Sciatic nerve (tissue), 2 donors: ENCODE measurements at regions not wholly inside any gene's neighbourhood (a gene's known extent, or its start where the extent isn't known, plus 50 kb on each side); places are given as distances from the start of the nearest gene placed in this dataset.
A peak's percentile ranks its signal among the peaks of the same experiment; 100 is the strongest.

Experiments used
- ATAC-seq: fragments of 200-7000 bp; cut with Tn5 transposase; one replicate; pipeline ENCODE4 v1.9.1; 2020; ENCODE audit warnings: mild to moderate bottlenecking, moderate library complexity
- DNase-seq: peaks from one replicate; pipeline ENCODE4 v3.0.0-alpha.2; 2020; ENCODE audit warnings: low spot score
- intact Hi-C: fragments of 100-400 bp; cut with DNase I; formaldehyde crosslinking; loops from one replicate; pipeline ENCODE4 v1.14.2; 2022
- donor health status: DM: no; HTN: no; CAD: no.
- donor health status: DM: no; HTN: no; CAD: no.

DNA sequence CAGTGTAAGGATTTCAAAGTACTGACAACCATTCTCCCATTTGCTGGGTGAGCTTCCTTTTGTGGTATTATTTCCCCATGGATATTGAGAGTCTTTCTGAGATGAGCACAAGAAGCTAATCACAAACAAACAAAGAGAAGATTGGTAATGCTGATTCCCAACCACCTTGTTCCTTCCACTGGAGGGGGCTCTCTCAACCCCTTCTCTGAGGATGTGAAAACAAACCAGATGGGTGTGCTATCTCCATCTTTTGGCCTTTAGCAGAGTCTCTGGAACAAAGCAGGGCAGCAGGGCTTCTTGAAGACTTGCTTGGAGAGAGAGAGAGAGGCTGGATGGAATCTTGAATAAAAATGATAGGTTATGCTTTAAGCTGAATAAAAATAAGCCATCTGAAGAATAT, 576.7 kb upstream of the ZNF462 start:
- ATAC-seq: peak; percentile 53
- intact Hi-C loops: no loop called here
- DNase-seq: no peak

DNA sequence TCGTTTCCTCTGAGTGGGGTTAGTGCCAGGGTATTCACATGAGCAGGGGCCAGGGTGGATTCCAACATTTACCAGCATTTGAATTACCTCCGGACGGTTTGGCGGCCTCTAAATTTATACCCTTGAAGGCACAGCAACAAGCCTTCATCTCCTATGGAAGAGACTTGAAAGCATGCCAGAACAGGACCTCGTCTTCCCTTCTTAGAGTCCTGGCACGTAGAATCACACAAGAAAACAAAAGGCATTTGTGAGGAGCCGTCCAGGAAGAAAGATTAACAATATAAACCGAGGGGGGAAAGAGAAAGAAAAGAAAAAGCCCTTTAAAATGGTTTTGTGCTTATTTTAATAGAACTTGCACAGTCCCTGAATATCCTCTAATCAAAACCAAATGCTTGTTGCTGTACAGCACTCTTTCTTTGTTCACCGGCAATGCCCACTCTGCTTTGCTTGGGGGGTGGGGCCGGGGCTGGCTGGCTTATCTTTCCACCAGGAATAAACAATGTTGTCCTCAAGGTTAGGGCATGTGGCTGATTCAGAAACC, 575.8 kb upstream of the ZNF462 start:
- DNase-seq (no peak), ATAC-seq (peak; percentile 74)
- intact Hi-C loops: no loop called here

DNA sequence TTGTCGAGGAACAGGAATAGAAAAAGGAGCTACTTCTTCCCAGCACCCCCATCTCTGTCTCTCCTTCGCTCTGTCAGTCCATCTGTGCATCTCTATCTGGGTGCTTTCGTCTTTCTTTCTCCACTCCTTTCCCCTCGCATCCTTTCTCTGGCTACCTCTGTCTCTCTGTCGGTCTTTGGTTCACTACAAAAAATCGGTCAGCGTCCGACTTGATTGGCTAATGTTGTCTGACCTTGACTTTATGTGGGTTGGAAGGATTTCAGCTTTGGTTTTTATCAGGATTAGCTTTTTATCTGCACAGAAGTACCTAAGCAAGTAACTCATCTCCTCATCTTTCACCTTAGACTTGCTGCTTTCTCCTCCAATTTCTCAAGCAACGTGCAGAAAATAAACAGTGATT, 575.2 kb upstream of the ZNF462 start:
- intact Hi-C loops: no loop called here
- ATAC-seq: peak; percentile 34
- no peak for DNase-seq

DNA sequence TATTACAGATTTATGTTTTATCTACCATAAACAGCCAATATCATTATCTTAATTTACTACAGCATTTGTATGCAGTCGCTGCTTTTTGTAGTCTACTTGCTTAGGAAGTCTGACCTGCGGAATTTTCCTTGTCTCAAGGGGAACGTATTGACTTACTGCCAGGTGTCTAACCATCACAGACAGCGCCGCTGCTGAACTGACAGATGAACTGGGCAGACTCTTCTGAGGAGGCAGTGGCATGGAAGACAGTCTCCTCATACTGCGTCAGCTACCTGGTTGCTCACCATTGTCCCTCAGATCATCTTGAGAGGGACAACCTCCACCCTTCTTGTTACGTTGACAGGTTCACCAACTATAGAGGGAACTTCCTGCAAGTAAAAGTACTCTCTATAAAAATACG, 574.3 kb upstream of the ZNF462 start:
- DNase-seq (no peak), ATAC-seq (no peak)
- intact Hi-C loops: no loop called here

DNA sequence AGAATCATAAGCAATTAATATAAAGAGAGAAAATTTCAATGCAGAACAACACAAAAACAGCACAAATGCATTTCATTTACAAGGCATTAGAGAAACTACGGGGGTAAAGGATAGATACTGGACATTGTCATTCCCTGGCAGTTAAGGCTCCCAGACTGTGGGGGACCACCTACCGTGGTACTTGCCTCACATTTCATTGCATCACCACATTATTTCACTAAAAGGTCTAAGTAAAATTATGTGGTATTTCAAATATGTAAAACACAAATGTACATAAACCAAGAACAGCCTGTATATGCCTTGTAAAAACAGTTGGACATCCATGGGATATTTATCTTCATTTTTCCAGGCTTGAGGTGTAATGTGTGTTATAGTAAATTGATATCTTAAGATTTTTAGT, 571.2 kb upstream of the ZNF462 start:
- intact Hi-C loops: no loop called here
- ATAC-seq (no peak), DNase-seq (no peak)

DNA sequence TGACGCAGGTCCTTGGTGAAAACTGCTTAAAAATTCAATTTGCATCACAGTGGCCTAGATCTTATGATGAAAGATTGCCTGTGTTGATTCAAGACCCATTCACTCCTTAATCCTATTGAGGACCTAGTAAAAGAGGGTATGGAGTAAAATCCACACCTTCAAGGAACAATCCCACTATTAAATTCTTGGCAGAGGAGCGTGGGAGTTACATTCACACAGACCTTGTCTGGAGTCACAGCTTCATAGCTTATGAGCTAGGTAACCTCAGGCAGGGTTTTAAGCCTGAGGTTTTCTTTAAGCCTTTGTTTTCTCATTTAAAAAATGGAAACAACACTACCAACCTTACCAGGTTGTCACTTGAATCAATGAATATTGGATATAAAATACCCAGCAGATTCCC, 566.5 kb upstream of the ZNF462 start:
- DNase-seq: no peak
- intact Hi-C loops: no loop called here
- ATAC-seq: no peak

DNA sequence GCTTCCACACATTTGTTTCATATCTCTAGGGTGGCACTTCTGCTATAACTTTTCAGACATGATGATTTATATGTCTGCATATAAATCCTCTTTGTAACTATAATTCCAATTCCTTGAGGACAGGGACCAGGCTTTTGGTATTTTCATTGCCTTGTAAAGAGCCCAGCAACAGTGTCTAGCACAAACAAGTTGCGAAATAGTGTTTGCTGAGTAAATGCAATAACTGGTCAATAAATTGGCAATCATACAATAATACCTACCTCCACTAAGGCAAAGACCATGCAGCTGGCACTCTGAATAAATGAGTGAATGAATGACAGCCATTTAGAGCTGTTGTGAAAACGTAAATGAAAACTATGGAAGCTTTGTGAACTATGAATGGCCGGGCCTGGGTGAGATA, 564.0 kb upstream of the ZNF462 start:
- intact Hi-C loops: no loop called here
- DNase-seq (no peak), ATAC-seq (no peak)

DNA sequence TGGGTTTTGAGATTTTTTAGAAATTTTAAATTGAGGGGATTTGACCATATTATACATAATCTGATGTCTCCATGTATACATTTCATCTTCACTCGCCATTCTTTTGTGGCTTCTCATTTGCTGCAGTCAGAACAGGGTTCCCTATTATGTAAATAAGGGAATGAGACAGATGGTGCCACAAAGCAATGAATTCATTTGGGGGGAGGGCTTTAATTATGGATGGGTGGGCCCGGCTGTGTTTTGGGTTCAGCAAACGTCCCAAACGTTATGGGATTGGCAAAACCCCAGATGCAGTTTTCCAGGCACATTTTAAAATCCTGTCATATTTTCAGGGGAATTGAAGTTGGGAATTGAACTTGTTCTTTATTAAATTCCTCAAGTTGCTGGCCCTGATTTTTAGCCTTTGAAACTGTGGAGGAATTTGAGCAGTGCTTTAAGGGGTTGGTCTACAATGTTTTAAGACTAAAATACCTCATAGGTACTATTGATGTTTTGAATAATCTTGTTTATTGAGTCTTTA, 558.5 kb upstream of the ZNF462 start:
- no peak for ATAC-seq
- DNase-seq: no peak
- intact Hi-C loops: no loop called here

DNA sequence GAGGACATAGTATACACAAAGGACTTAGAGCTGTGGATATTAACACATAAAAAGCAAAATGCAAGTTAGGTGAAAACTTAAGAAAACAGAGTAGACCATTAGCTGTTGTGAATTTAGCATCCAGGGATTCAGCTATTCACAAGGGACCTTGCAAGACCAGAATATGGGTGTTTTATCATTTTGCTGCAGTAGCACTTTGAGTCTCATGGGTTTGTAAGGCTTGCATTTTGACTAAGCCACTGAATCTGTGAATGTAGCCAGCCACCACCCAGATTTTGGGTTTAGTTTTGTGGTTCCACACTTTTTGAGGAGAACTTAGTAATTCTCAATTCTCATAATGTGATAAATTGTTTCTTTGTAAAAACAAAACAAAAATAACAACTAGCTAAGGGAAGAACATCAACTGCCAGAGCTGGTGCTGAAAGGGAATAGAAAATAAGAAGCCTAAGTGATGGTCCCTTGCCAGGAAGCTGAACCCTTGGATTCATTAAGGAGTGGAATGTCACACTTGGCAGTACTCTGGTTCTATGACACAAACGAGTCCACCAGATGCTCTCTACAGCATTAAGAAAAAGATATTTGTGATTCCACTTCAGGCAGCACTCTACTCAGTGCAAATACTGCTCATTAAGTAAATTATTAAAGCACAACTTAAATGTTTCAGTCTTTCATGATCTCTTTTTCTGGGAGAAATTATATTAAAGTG, 557.4 kb upstream of the ZNF462 start:
- peak; percentile 82 for ATAC-seq
- intact Hi-C loops: no loop called here
- no peak for DNase-seq

DNA sequence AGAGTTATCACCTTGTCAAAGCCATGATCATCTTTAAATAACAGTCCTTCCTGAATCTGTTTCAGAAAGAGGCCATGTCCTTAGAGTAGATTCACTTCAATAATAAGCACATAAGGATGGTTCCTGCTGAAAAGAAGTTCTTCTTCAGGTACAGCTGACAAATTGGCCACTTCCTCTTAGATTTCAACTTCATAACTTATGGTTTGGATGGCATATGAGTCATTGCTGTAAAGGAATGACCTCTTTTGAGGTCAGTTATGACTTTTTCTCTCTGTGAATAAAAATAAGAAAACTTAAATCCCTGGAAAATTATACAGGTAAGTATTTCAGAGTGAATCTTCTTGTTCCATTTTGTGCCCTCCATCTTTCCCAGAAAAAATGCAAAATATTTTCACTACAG, 555.3 kb upstream of the ZNF462 start:
- ATAC-seq (no peak), DNase-seq (no peak)
- intact Hi-C loops: no loop called here

DNA sequence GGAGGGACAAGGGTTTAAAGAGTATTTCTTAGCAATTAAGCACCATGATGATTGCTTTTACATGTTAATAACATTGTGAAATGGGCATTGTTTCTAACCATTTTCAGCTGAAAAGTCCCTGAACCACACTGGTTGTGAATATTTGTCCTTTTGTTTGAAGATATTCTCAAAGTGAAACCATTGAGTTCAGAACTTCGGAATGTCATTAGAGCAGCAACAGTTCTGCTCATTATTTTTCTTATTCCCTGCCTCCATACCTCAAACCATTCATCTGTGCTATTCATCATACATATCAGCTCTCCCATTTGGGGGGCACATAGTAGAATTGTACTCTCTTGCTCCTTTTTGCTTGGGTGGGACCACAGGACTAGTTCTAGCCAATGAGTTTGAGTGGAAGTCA, 553.0 kb upstream of the ZNF462 start:
- DNase-seq (no peak), ATAC-seq (no peak)
- intact Hi-C loops: no loop called here

DNA sequence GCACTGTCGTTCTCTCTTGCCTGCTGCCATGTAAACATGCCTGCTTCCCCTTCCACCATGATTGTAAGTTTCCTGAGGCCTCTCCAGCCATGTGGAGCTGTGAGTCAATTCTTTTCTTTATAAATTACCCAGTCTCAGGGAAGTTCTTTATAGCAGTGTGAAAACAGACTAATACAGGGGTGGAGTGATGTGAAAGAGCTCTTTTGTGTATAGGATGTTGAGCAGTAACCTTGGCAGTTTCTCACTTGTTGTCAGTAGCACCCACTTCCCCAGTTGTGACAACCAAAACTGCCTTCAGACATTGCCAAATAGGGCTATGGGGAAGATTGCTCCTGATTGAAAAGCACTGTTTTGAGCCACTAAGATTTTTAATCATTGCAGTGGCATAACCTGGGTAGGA, 552.2 kb upstream of the ZNF462 start:
- no peak for ATAC-seq
- intact Hi-C loops: no loop called here
- DNase-seq: no peak

DNA sequence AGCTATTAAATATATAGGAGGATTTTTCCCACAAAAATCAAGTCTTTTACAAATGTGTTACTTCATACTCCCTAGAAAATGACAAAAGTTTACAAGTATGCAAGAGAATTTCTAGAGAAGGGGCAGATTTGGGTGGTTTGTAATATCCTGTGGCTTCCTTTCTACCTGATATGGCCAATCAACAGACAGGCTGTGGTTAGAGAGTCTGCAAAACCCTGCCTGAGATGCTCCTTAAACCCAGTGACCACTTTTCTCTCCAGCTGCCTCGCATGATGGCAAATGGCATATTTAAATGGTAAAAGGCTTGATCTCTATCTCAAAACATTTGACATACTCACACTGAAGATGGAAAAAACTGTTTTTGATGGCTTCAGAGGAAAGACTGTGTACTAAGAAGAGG, 550.1 kb upstream of the ZNF462 start:
- intact Hi-C loops: no loop called here
- DNase-seq (no peak), ATAC-seq (no peak)

DNA sequence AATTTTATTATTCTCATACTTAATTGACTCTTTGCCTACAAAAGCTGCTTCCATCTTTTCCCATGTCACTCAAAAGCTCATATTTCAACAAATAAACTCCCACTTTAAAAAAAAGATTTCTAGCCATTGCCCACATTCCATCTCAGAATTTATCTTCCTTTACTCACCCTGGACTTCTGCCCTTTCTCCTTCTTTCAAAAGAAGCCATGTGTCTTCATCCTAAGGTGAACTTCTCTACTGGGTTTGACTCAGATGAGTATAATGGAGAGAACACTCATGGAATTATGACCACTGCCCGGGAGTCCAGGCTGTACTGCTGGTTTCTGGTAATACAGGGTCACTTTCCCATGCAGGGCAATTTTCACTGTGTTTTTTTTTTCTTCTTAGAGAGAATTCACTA, 548.5 kb upstream of the ZNF462 start:
- intact Hi-C loops: no loop called here
- no peak for ATAC-seq
- DNase-seq: no peak

DNA sequence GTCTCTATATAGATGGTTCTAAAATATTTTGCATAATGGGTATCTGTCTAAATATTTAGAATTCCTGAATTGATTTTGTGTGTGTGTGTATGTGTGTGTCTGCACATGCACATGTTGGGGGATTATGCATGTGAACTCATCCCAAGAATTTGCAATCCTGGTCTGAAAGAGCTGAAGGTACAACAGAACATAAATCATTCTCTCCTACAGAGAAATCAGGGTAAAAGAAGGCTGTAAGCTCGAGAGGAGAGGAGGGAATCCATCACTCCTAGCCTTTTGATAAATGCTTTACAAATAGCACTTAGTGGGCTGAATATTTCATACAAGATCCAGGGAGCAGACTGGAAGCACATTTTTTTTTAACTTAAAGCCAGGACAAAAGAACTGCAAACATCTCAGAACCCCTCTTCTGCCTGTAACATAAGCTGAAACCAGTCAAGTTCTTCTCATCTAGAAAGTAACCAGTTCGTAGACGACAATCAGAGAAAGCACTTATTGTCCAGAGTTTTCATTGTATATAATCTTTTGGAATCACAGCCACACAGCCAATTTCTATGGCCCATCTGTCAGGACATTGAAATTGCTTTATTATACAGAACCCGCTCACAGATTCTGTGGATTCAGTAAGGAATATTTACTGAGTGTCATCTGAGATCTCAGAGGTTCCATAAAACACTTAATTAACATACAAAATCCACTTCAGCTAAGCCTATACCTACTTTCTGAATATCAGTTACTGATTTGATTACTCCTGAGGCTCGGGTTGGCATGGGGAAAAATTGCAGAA, 541.4 kb upstream of the ZNF462 start:
- no peak for ATAC-seq
- DNase-seq: no peak
- intact Hi-C loops: no loop called here

DNA sequence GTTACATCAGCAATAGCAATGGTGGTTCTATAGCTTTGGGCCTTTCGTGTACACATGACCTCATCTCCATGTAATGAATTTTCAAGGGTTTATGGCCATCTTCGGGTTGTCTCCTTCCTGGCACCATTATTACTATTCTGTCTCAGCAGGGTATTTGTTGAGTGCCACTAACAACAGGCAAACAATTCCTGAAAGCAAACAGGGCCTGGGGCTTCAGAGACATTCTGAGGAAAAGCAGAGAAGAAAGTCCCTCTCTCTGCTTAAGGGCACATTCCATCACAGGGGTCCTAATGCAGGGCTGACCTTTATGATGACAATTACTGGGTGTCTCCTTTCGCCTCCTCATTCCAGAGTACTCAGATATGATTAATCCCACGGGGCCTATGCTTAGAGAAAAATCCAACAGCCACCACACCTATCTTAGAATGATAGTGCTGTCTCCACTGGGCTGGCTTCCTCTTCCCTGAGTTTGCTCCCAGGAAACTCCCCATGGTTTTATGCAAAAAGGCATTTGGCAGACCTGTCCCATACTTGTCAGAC, 540.2 kb upstream of the ZNF462 start:
- DNase-seq (no peak), ATAC-seq (no peak)
- intact Hi-C loops: no loop called here

DNA sequence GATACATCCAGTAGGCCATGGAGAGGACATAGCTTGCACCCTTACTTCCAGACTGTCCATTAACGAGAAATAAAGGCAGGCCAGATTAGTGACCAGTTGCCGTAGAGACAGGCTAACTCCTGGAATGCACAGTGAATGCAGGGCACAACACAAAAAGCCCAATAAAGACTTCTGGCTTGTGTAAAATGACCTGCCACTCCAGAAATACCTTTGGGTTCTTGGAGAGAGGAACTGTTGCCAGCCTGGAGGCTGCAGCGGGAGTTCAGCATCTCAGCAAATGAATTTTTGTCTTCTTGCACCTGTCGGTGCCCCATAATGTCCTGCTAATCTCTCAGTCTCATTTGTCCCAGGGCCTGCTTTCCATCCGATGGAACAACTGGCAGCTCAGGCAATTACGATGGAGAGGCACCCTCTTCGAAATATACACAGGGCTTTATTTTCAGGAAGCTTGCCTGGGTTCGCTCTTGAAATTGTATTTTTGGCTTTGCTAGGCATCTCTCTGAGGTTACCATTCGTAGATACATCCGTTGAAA, 538.8 kb upstream of the ZNF462 start:
- intact Hi-C loops: no loop called here
- no peak for DNase-seq
- no peak for ATAC-seq

DNA sequence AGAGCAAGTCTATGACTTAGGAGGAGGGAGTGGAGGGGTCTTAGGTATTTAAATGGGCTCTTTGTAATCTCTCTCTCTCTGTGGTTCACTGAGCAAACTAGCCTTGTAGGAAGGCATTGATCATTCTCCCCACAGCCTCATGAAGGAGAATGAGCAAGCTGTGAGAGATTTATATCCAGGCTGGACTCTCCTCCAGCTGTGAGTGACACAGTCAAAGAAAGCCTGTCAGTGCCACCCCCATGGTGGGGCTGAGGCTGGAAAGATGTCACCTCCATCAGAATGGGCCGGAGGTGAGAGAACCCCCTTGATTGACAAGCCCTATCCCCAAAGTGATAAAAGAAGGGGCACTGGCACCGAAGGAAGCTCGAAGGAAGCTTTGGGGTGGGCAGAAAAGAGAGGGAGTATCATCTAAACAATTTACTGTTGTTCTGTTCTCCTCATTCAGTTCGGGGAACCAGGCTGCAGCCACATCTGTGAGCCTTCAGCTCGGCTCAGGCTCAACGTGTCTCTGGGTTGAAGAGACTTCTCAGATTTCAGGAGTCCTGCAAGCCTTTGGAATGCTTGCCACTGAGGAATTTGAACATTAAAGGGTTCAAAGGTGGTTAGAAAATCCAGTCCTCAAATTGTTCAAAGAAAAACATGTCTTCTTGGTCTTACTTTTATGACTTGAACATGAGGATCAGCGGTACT, 538.2 kb upstream of the ZNF462 start:
- intact Hi-C loops: no loop called here

DNA sequence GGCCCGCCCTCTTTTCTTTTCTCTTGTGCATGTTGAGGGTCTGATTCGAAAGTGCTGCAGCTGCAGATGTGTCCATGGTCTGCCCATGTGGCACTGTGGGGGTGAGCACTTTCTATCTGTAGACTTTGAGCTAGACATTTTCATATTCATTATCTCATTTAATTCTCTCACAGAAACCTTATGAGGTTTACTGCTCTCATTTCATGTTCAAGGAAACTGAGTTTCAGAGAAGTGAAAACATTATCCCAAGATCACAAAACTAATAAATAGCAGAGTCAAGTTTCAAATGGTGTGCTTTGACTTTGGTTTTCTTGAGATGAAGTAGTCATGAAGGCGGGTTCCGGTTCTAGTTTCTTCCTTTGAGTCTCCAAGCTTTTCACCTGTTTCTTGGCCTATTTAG, 536.5 kb upstream of the ZNF462 start:
- intact Hi-C loops: no loop called here
- DNase-seq (no peak), ATAC-seq (no peak)

More for the DNA sequence above, 538.2 kb upstream of the ZNF462 start:
- DNase-seq (no peak), ATAC-seq (no peak)
